ENCODE measurements at regions not wholly inside any gene's neighbourhood (a gene's known extent, or its start where the extent isn't known, plus 50 kb on each side); places are given as distances from the start of the nearest gene placed in this dataset.
"Not testable (repeated sequence)": the region's sequence is repeated elsewhere in the genome, so short reads cannot be mapped to it uniquely, and the experiment has no call there.

DNA sequence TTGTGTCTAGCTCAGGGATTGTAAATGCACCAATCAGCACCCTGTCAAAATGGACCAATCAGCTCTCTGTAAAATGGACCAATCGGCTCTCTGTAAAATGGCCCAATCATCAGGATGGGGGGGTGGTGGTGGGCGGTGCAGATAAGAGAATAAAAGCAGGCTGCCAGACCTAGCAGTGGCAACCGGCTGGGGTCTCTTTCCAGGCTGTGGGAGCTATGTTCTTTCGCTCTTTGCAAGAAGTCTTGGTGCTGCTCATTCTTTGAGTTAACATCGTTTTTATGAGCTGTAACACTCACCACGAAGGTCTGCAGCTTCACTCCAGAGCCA lies 328.9 kb upstream of the KLF4 start:
- TF ChIP-seq, protein P1, sequence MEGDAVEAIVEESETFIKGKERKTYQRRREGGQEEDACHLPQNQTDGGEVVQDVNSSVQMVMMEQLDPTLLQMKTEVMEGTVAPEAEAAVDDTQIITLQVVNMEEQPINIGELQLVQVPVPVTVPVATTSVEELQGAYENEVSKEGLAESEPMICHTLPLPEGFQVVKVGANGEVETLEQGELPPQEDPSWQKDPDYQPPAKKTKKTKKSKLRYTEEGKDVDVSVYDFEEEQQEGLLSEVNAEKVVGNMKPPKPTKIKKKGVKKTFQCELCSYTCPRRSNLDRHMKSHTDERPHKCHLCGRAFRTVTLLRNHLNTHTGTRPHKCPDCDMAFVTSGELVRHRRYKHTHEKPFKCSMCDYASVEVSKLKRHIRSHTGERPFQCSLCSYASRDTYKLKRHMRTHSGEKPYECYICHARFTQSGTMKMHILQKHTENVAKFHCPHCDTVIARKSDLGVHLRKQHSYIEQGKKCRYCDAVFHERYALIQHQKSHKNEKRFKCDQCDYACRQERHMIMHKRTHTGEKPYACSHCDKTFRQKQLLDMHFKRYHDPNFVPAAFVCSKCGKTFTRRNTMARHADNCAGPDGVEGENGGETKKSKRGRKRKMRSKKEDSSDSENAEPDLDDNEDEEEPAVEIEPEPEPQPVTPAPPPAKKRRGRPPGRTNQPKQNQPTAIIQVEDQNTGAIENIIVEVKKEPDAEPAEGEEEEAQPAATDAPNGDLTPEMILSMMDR (conservative IDR thresholded peaks at IDR 0.05; ENCODE audit: low read length): not testable (repeated sequence)
- TF ChIP-seq EZH2phosphoT487 (IDR thresholded peaks at IDR 0.05; ENCODE audit: borderline replicate concordance): not testable (repeated sequence)

Data from Loucy (cell line).